Uterus (tissue), 2 donors: ENCODE measurements at regions not wholly inside any gene's neighbourhood (a gene's known extent, or its start where the extent isn't known, plus 50 kb on each side); places are given as distances from the start of the nearest gene placed in this dataset.

Source experiments
- CTCF ChIP-seq, 4 experiments: fragments of 200-600 bp in 2 of 4; fragments of 450-650 bp in 2 of 4; sonication (generic) in 2 of 4; IDR thresholded peaks; one replicate each; pipeline ENCODE4 v1.5.1; 2016 to 2019; ENCODE audit warnings: antibody characterized with exemption in 4 of 4, mild to moderate bottlenecking in 2 of 4, moderate library complexity in 1 of 4
- POLR2A ChIP-seq, 2 donors: fragments of 450-650 bp; IDR thresholded peaks; one replicate each; pipeline ENCODE4 v1.6.1; 2016; ENCODE audit warnings: antibody characterized with exemption in 2 of 2, mild to moderate bottlenecking in 1 of 2, moderate library complexity in 1 of 2

- no peak for TF ChIP-seq POLR2A (IDR thresholded peaks at IDR 0.05)
- TF ChIP-seq CTCF (IDR thresholded peaks at IDR 0.05): no peak
These were observed 86.5 kb upstream of the GRB10 start for GRCh38 chr7:50869108-50869725.
